Breast epithelium (tissue), 3 donors: ENCODE measurements at regions not wholly inside any gene's neighbourhood (a gene's known extent, or its start where the extent isn't known, plus 50 kb on each side); places are given as distances from the start of the nearest gene placed in this dataset.

Source experiments
- POLR2A ChIP-seq: fragments of 450-650 bp; IDR thresholded peaks from one replicate; pipeline ENCODE4 v1.6.1; 2016; ENCODE audit warnings: antibody characterized with exemption, mild to moderate bottlenecking, moderate library complexity
- POLR2AphosphoS5 ChIP-seq, 3 donors: sonication (generic); formaldehyde crosslinking; IDR thresholded peaks; one replicate each; pipeline ENCODE4 v1.6.1; 2017; ENCODE audit warnings: antibody characterized with exemption in 3 of 3
- TF ChIP-seq, protein P1 (sequence below), 3 donors: fragments of 450-650 bp; IDR thresholded peaks; one replicate each; pipeline ENCODE4 v1.5.1; 2016 to 2017; ENCODE audit warnings: antibody characterized with exemption in 3 of 3, mild to moderate bottlenecking in 3 of 3, moderate library complexity in 3 of 3

DNA sequence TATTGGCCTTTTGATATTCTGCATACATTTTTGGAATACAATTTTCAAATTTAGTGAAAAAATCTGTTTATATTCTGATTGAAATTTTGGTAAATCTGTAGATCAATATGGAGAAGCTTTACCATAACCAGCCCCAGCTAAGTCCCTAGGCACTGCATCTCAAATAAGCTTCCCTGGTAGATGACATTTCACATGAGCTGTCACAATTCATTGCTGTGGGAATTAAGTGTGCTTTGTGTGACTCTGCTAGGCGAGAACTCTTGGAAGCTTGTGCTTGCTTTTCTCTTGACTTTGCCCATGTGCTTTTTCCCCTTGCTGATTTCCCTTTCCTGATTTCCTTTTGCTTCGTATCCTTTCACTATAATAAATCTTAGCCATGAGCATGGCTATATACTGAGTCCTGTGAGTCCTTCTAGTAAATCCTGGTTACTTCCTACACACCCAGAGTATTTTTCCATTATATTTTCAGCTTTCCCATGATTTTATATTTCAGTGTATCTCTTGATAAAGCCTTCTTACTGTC lies 166.5 kb upstream of the MMS22L start:
- TF ChIP-seq POLR2A (no peak), POLR2AphosphoS5 (IDR thresholded peaks at IDR 0.05) (no peak)
- TF ChIP-seq, protein P1, sequence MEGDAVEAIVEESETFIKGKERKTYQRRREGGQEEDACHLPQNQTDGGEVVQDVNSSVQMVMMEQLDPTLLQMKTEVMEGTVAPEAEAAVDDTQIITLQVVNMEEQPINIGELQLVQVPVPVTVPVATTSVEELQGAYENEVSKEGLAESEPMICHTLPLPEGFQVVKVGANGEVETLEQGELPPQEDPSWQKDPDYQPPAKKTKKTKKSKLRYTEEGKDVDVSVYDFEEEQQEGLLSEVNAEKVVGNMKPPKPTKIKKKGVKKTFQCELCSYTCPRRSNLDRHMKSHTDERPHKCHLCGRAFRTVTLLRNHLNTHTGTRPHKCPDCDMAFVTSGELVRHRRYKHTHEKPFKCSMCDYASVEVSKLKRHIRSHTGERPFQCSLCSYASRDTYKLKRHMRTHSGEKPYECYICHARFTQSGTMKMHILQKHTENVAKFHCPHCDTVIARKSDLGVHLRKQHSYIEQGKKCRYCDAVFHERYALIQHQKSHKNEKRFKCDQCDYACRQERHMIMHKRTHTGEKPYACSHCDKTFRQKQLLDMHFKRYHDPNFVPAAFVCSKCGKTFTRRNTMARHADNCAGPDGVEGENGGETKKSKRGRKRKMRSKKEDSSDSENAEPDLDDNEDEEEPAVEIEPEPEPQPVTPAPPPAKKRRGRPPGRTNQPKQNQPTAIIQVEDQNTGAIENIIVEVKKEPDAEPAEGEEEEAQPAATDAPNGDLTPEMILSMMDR (IDR thresholded peaks at IDR 0.05): no peak
